K562 (cell line): ENCODE measurements at regions not wholly inside any gene's neighbourhood (a gene's known extent, or its start where the extent isn't known, plus 50 kb on each side); places are given as distances from the start of the nearest gene placed in this dataset.

Source experiments
- CAMTA2 ChIP-seq: fragments of 250-450 bp; sonication (Bioruptor Pico); conservative IDR thresholded peaks from 2 replicates; pipeline ENCODE4 v1.5.1; 2022
- CBFB ChIP-seq: sonication (generic); formaldehyde crosslinking; IDR thresholded peaks from 2 replicates; pipeline ENCODE4 v1.4.0; 2020; ENCODE audit warnings: mild to moderate bottlenecking, missing genetic modification reagents
- ESRRA ChIP-seq: fragments of 450-650 bp; IDR thresholded peaks from 2 replicates; pipeline ENCODE4 v1.6.1; 2014; ENCODE audit warnings: low read depth, mild to moderate bottlenecking, moderate library complexity, borderline replicate concordance
- FOXA3 ChIP-seq, 2 experiments: fragments of 450-650 bp in 1 of 2; sonication (generic) in 1 of 2; formaldehyde crosslinking; IDR thresholded peaks in 1 of 2; conservative IDR thresholded peaks in 1 of 2; 2 replicates each; pipeline versions ENCODE4 v1.4.0 to v1.8.0; 2020 to 2022; ENCODE audit warnings: mild to moderate bottlenecking in 2 of 2, missing genetic modification reagents in 1 of 2
- KLF10 ChIP-seq: fragments of 250-450 bp; sonication (Bioruptor Pico); IDR thresholded peaks from 2 replicates; pipeline ENCODE4 v1.6.1; 2021; ENCODE audit warnings: matching md5 sums
- MYC ChIP-seq, 2 experiments: fragments of 250-450 bp in 1 of 2; sonication (Bioruptor Pico) in 1 of 2; IDR thresholded peaks; 2 replicates each; pipeline versions ENCODE4 v1.5.1 to v1.6.1; 2012 to 2021; ENCODE audit warnings: low read depth in 2 of 2, borderline replicate concordance in 1 of 2, improper control_type of control experiment in 1 of 2, low read length in 1 of 2, mild to moderate bottlenecking in 1 of 2, moderate library complexity in 1 of 2
- NBN ChIP-seq: fragments of 450-650 bp; IDR thresholded peaks from 2 replicates; pipeline ENCODE4 v1.6.1; 2016; ENCODE audit warnings: low read depth, mild to moderate bottlenecking
- NFE2 ChIP-seq: IDR thresholded peaks from 2 replicates; pipeline ENCODE4 v1.6.1; 2014; ENCODE audit warnings: antibody characterized with exemption, low read depth
- POLR2G ChIP-seq: fragments of 200-400 bp; formaldehyde crosslinking; IDR thresholded peaks from 2 replicates; pipeline ENCODE4 v1.6.1; 2017; ENCODE audit warnings: low read depth, mild to moderate bottlenecking, antibody characterized with exemption, low read length, moderate library complexity
- SMC3 ChIP-seq: conservative IDR thresholded peaks from 2 replicates; pipeline ENCODE4 v1.6.1; 2011; ENCODE audit warnings: low read depth, low read length, improper control_type of control experiment; ENCODE audit not compliant: insufficient read depth
- ZNF140 ChIP-seq: fragments of 250-450 bp; sonication (Bioruptor Pico); IDR thresholded peaks from 2 replicates; pipeline ENCODE4 v1.8.0; 2021; ENCODE audit warnings: moderate library complexity, mild to moderate bottlenecking, inconsistent platforms
- TF ChIP-seq, protein P1 (sequence below), 3 experiments: IDR thresholded peaks in 2 of 3; conservative IDR thresholded peaks in 1 of 3; 2 replicates each; pipeline ENCODE4 v1.5.1; 2011 to 2012; ENCODE audit warnings: low read length in 3 of 3, mild to moderate bottlenecking in 3 of 3, control low read depth in 2 of 3, improper control_type of control experiment in 1 of 3, inconsistent platforms in 1 of 3, low read depth in 1 of 3, mixed read lengths in 1 of 3, moderate library complexity in 1 of 3; ENCODE audit not compliant: insufficient read depth in 2 of 3
- TF ChIP-seq, protein P2 (sequence below), 2 experiments: fragments of 450-650 bp in 1 of 2; IDR thresholded peaks; 2 replicates each; pipeline ENCODE4 v1.6.1; 2011 to 2017; ENCODE audit warnings: low read depth in 2 of 2, antibody characterized with exemption in 1 of 2, borderline replicate concordance in 1 of 2, low read length in 1 of 2, mild to moderate bottlenecking in 1 of 2, mixed read lengths in 1 of 2; ENCODE audit not compliant: control insufficient read depth in 1 of 2

DNA sequence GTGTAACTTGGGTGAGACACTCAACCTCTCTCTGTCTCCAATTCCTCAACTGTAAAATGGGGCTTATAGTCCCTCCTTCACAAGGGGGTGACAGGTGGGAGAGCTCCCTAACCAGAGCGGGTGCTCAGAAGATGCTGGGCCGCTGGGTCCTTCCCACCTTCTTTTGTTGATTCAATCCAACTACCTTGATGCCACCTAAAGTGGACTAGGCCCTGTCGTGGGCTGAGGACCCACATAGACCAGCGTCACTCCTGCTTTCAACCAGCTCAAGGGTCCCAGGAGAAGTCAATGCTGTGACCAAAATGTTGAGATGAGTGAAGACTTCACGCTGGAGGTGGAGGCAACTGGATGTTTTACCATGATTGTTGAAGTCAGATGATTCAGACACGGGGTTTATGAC, 72.7 kb upstream of the WNT11 start:
- TF ChIP-seq, protein P1, sequence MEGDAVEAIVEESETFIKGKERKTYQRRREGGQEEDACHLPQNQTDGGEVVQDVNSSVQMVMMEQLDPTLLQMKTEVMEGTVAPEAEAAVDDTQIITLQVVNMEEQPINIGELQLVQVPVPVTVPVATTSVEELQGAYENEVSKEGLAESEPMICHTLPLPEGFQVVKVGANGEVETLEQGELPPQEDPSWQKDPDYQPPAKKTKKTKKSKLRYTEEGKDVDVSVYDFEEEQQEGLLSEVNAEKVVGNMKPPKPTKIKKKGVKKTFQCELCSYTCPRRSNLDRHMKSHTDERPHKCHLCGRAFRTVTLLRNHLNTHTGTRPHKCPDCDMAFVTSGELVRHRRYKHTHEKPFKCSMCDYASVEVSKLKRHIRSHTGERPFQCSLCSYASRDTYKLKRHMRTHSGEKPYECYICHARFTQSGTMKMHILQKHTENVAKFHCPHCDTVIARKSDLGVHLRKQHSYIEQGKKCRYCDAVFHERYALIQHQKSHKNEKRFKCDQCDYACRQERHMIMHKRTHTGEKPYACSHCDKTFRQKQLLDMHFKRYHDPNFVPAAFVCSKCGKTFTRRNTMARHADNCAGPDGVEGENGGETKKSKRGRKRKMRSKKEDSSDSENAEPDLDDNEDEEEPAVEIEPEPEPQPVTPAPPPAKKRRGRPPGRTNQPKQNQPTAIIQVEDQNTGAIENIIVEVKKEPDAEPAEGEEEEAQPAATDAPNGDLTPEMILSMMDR (IDR thresholded peaks at IDR 0.05 in 2 of 3, conservative IDR thresholded peaks at IDR 0.05 in 1 of 3; ENCODE audit: insufficient read depth in 2 of 3, low read depth in 1 of 3, low read length in 3 of 3), result no peak
- TF ChIP-seq MYC (IDR thresholded peaks at IDR 0.05; ENCODE audit: low read depth, low read length) (no peak), MYC (CRISPR knock-in tag; IDR thresholded peaks at IDR 0.05; ENCODE audit: borderline replicate concordance, low read depth) (no peak), CBFB (CRISPR knock-in tag) (no peak), NBN (no peak), CAMTA2 (no peak), POLR2G (no peak), SMC3 (no peak), ESRRA (no peak), NFE2 (no peak), KLF10 (no peak), ZNF140 (CRISPR knock-in tag) (no peak), FOXA3 (CRISPR knock-in tag; conservative IDR thresholded peaks at IDR 0.05 in 1 of 2, IDR thresholded peaks at IDR 0.05 in 1 of 2) (no peak)
- TF ChIP-seq, protein P2, sequence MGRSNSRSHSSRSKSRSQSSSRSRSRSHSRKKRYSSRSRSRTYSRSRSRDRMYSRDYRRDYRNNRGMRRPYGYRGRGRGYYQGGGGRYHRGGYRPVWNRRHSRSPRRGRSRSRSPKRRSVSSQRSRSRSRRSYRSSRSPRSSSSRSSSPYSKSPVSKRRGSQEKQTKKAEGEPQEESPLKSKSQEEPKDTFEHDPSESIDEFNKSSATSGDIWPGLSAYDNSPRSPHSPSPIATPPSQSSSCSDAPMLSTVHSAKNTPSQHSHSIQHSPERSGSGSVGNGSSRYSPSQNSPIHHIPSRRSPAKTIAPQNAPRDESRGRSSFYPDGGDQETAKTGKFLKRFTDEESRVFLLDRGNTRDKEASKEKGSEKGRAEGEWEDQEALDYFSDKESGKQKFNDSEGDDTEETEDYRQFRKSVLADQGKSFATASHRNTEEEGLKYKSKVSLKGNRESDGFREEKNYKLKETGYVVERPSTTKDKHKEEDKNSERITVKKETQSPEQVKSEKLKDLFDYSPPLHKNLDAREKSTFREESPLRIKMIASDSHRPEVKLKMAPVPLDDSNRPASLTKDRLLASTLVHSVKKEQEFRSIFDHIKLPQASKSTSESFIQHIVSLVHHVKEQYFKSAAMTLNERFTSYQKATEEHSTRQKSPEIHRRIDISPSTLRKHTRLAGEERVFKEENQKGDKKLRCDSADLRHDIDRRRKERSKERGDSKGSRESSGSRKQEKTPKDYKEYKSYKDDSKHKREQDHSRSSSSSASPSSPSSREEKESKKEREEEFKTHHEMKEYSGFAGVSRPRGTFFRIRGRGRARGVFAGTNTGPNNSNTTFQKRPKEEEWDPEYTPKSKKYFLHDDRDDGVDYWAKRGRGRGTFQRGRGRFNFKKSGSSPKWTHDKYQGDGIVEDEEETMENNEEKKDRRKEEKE (IDR thresholded peaks at IDR 0.05; ENCODE audit: borderline replicate concordance in 1 of 2, control insufficient read depth in 1 of 2, low read depth in 2 of 2, low read length in 1 of 2), result no peak
